ENCODE measurements at regions not wholly inside any gene's neighbourhood (a gene's known extent, or its start where the extent isn't known, plus 50 kb on each side); places are given as distances from the start of the nearest gene placed in this dataset.

DNA sequence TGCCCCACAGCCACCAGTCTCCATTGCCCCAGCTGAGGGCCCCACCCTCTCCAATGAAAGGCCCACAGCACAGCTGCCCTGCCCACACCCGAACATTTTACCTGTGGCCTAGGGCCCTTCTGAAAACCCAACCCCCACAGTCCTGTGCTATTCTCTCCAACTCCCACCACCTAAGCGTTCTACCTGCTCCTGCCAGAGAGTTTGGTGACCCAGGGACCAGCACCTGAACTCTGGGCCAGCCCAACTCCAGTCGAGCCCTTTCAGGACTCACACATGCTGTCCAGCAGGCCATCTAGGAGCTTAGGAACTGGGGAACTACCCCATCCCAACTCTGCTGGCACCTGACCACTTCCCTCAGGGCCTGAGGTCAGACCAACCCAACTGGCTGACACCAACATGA lies 562.3 kb downstream of the DNAH5 start:
- no peaks in the 10 kb centered on the region for H3K27me3 ChIP-seq
- no peak for DNase-seq (ENCODE audit: low spot score)
- no peaks in the 10 kb centered on the region for H3K4me1 ChIP-seq
- H3K4me3 ChIP-seq = no peak overlapping the region
- no peak overlapping the region for H3K27ac ChIP-seq
- no peaks in the 10 kb centered on the region for H3K9me3 ChIP-seq
- TF ChIP-seq, protein P1, sequence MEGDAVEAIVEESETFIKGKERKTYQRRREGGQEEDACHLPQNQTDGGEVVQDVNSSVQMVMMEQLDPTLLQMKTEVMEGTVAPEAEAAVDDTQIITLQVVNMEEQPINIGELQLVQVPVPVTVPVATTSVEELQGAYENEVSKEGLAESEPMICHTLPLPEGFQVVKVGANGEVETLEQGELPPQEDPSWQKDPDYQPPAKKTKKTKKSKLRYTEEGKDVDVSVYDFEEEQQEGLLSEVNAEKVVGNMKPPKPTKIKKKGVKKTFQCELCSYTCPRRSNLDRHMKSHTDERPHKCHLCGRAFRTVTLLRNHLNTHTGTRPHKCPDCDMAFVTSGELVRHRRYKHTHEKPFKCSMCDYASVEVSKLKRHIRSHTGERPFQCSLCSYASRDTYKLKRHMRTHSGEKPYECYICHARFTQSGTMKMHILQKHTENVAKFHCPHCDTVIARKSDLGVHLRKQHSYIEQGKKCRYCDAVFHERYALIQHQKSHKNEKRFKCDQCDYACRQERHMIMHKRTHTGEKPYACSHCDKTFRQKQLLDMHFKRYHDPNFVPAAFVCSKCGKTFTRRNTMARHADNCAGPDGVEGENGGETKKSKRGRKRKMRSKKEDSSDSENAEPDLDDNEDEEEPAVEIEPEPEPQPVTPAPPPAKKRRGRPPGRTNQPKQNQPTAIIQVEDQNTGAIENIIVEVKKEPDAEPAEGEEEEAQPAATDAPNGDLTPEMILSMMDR (IDR thresholded peaks at IDR 0.05) = no peak
- H3K36me3 ChIP-seq = no peaks in the 10 kb centered on the region

DNA sequence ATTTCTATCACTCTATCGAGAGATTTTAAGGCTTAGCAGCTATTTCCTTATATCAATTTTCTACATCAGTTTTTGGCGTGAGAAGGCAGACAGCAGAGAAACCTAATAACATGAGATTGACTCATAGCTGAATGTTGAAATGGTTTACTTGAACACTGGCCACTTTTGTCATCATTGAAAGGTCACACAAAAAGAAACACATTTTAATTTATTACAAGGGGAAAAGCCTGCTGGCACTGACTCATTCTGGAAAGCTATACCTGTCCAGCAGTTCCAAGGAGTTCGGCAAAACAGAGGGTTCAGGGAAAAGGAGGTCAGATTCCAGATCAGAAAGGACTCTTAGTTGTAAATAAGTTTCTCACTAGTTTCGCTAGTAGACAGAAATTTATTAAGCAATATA lies 566.4 kb downstream of the DNAH5 start:
- TF ChIP-seq, protein P1 (IDR thresholded peaks at IDR 0.05) = no peak
- H3K9me3 ChIP-seq = no peaks in the 10 kb centered on the region

DNA sequence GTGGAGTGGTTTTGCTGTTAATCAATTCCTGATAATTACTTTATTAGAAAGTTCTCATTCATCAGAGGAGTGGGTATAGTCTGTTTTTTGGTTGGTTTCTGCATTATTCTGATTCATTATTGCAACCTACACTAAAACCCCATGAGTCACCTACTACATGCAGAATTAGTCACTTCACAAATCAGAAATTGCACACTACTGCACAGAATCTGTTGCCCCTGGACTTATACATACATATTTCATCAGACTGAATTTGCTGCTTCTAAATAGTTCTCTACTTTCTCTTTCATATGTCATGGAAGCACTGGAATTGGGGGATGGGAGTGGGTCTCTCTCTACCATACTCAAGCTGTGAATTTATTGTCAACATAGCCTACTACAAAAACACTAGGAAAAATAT lies 585.1 kb downstream of the DNAH5 start:
- H3K27ac ChIP-seq = no peak overlapping the region
- no peaks in the 10 kb centered on the region for H3K4me1 ChIP-seq
- H3K9me3 ChIP-seq = no peaks in the 10 kb centered on the region
- no peak overlapping the region for H3K4me3 ChIP-seq
- TF ChIP-seq, protein P1 (IDR thresholded peaks at IDR 0.05) = no peak
- H3K36me3 ChIP-seq = no peaks in the 10 kb centered on the region
- H3K27me3 ChIP-seq = no peaks in the 10 kb centered on the region
- no peak for DNase-seq (ENCODE audit: low spot score)

More for the DNA sequence above, 566.4 kb downstream of the DNAH5 start:
- Histone ChIP-seq H3K36me3 (no peaks in the 10 kb centered on the region), H3K4me1 (no peaks in the 10 kb centered on the region), H3K27me3 (no peaks in the 10 kb centered on the region), H3K27ac (no peak overlapping the region), H3K4me3 (no peak overlapping the region)
- DNase-seq (ENCODE audit: low spot score) = no peak

DNA sequence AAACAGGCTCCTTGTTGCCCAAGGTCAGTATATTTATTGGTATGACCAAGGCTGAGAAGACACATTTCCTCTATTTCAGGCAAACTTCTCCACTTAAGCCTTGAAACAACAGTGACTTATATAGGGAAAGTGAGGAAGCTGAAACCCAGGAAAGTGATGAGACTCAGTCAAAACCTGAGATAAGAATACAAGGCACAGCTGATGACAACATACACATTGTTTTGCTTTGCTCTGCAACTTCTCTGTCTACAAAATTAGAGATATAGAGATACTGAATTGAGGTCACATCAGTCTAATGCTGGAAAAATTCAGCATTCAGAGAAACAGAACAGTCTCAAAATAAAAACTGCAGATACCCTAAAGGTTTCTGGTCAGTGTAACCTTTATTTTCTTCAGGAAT lies 586.1 kb downstream of the DNAH5 start:
- Histone ChIP-seq H3K4me1 (no peaks in the 10 kb centered on the region), H3K27ac (no peak overlapping the region), H3K4me3 (no peak overlapping the region), H3K27me3 (no peaks in the 10 kb centered on the region), H3K9me3 (no peaks in the 10 kb centered on the region), H3K36me3 (no peaks in the 10 kb centered on the region)
- no peak for DNase-seq (ENCODE audit: low spot score)
- TF ChIP-seq, protein P1 (IDR thresholded peaks at IDR 0.05) = no peak

DNA sequence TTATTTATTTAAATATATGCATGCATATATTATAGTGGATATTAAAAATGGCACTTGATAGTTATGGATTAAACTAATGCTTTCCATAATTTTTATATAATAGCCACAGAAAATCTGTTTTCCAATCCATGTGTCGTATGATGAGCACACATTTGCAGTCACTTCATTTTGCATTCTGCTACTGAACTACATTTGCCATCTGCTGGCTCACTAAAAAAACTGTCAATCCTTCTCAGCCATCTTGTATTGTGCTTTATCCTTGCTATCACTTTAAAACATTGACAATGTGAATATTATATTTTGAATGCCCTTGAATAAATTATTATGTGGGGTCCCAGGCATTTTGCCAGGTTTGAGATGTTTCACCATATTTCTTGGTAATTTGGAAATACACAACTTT lies 586.6 kb downstream of the DNAH5 start:
- DNase-seq (ENCODE audit: low spot score) = no peak
- TF ChIP-seq, protein P1 (IDR thresholded peaks at IDR 0.05) = no peak
- H3K36me3 ChIP-seq = no peaks in the 10 kb centered on the region
- H3K27ac ChIP-seq = no peak overlapping the region
- no peak overlapping the region for H3K4me3 ChIP-seq
- H3K4me1 ChIP-seq = no peaks in the 10 kb centered on the region
- no peaks in the 10 kb centered on the region for H3K9me3 ChIP-seq
- H3K27me3 ChIP-seq = no peaks in the 10 kb centered on the region

DNA sequence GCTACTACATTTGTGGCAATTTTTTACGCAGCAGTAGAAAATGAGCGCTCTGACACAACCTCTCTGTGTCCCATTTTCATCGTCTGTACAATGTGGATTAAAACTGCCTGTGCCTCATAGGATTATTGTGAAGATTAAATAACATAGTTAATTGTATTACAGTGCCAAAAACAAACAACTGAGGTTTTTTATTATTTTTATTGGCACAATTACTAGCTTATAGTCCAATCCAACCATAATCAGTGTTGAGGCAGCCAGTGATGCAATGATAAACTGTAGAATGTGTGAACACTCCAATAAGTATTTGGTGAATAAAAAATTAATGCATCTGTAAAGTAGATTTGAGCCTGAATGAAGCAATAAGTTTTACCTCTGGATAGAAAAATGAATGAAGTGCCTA lies 588.3 kb downstream of the DNAH5 start:
- TF ChIP-seq, protein P1 (IDR thresholded peaks at IDR 0.05) = no peak
- H3K27ac ChIP-seq = no peak overlapping the region
- H3K27me3 ChIP-seq = no peaks in the 10 kb centered on the region
- H3K4me1 ChIP-seq = no peaks in the 10 kb centered on the region
- no peak for DNase-seq (ENCODE audit: low spot score)
- no peaks in the 10 kb centered on the region for H3K9me3 ChIP-seq
- H3K36me3 ChIP-seq = no peaks in the 10 kb centered on the region
- no peak overlapping the region for H3K4me3 ChIP-seq
